Ishikawa (cell line): ENCODE measurements at regions not wholly inside any gene's neighbourhood (a gene's known extent, or its start where the extent isn't known, plus 50 kb on each side); places are given as distances from the start of the nearest gene placed in this dataset.

Source experiments
- CEBPB ChIP-seq: IDR thresholded peaks from 2 replicates; pipeline ENCODE4 v1.6.1; 2012
- CREB1 ChIP-seq: IDR thresholded peaks from 2 replicates; pipeline ENCODE4 v1.6.1; 2012; ENCODE audit warnings: low read depth
- EGR1 ChIP-seq: IDR thresholded peaks from 2 replicates; pipeline ENCODE4 v1.6.1; 2012
- EP300 ChIP-seq: IDR thresholded peaks from 2 replicates; pipeline ENCODE4 v1.6.1; 2012; ENCODE audit warnings: borderline replicate concordance
- FOXM1 ChIP-seq: IDR thresholded peaks from 2 replicates; pipeline ENCODE4 v1.6.1; 2012; ENCODE audit warnings: low read depth, borderline replicate concordance
- MAX ChIP-seq: IDR thresholded peaks from 2 replicates; pipeline ENCODE4 v1.6.1; 2012
- NFIC ChIP-seq: IDR thresholded peaks from 2 replicates; pipeline ENCODE4 v1.6.1; 2012
- RAD21 ChIP-seq: IDR thresholded peaks from 2 replicates; pipeline ENCODE4 v1.6.1; 2012; ENCODE audit warnings: low read depth
- REST ChIP-seq: IDR thresholded peaks from 2 replicates; pipeline ENCODE4 v1.6.1; 2012; ENCODE audit warnings: low read depth, mild to moderate bottlenecking
- TAF1 ChIP-seq: IDR thresholded peaks from 2 replicates; pipeline ENCODE4 v1.6.1; 2012; ENCODE audit warnings: low read depth, mild to moderate bottlenecking
- TCF12 ChIP-seq: IDR thresholded peaks from 2 replicates; pipeline ENCODE4 v1.6.1; 2012; ENCODE audit warnings: low read depth
- TEAD4 ChIP-seq: IDR thresholded peaks from 2 replicates; pipeline ENCODE4 v1.6.1; 2012
- USF1 ChIP-seq: IDR thresholded peaks from 2 replicates; pipeline ENCODE4 v1.6.1; 2012
- YY1 ChIP-seq: IDR thresholded peaks from 2 replicates; pipeline ENCODE4 v1.6.1; 2012; ENCODE audit warnings: low read depth
- ZBTB7A ChIP-seq: IDR thresholded peaks from 2 replicates; pipeline ENCODE4 v1.6.1; 2012; ENCODE audit warnings: low read depth

GRCh38 chr12:82089369-82090121, 268.6 kb downstream of the CCDC59 start:
- TF ChIP-seq MAX = no peak
- no peak for TF ChIP-seq EGR1
- no peak for TF ChIP-seq TAF1
- TF ChIP-seq USF1 = no peak
- TF ChIP-seq CEBPB = no peak
- TF ChIP-seq EP300 = no peak
- TF ChIP-seq REST = no peak
- no peak for TF ChIP-seq NFIC
- no peak for TF ChIP-seq ZBTB7A
- no peak for TF ChIP-seq CREB1

- TF ChIP-seq NFIC = no peak
- no peak for TF ChIP-seq TCF12
- no peak for TF ChIP-seq REST
- no peak for TF ChIP-seq FOXM1
- no peak for TF ChIP-seq ZBTB7A
- no peak for TF ChIP-seq TAF1
- TF ChIP-seq CEBPB = no peak
- no peak for TF ChIP-seq TEAD4
- TF ChIP-seq RAD21 = no peak
- TF ChIP-seq EGR1 = no peak
- no peak for TF ChIP-seq YY1
Observed at GRCh38 chr12:82082501-82082900, 275.7 kb downstream of the CCDC59 start.

- no peak for TF ChIP-seq YY1
- no peak for TF ChIP-seq CEBPB
- no peak for TF ChIP-seq TAF1
- TF ChIP-seq RAD21 = no peak
- no peak for TF ChIP-seq CREB1
- TF ChIP-seq REST = no peak
Observed at GRCh38 chr12:82069931-82070514, 288.2 kb downstream of the CCDC59 start.

- TF ChIP-seq YY1 (no peak), USF1 (no peak), EP300 (no peak), CEBPB (no peak), RAD21 (no peak), REST (no peak), ZBTB7A (no peak)
Observed at GRCh38 chr12:82058197-82058596, 299.0 kb upstream of the PPFIA2 start.
